GM21576 (cell line): ENCODE measurements at regions not wholly inside any gene's neighbourhood (a gene's known extent, or its start where the extent isn't known, plus 50 kb on each side); places are given as distances from the start of the nearest gene placed in this dataset.

Source experiments
- ATAC-seq: cut with Tn5 transposase; IDR thresholded peaks from one replicate; pipeline ENCODE4 v1.9.1; 2021; ENCODE audit warnings: mild to moderate bottlenecking, moderate library complexity; ENCODE audit not compliant: unreplicated experiment

GRCh38 chr20:23153696-23154341 is 67.7 kb upstream of the CD93 start:
- no peak for ATAC-seq

- ATAC-seq, result no peak
Observed at GRCh38 chr20:23152902-23153301, 66.8 kb upstream of the CD93 start.

DNA sequence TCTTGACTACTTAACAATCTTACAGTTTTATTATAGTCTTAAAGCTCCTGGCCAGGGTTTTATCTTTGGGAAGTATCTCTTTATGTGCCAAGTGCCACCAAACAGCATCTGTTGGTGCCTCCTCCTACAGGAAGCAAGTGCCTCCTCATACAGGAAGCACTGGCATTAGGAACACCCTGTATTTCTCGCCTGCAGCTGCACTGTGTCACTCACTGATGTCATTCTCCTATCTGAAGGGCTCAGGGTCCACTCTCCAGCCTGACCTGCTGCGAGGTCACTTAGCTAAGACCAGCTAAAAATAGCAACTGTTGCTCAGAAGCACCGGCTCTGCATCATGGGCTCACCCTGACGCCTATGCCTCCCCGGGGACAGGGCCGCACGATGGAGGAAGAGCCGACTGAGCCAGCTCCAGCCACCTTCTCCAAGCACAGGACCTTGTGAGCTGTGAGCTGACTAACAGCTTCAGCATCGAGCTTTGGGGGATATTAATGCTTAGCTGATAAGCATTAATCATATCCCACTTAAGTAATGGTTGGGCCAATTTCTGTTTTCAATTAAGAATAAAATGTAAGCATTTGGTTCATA is 66.3 kb upstream of the CD93 start:
- ATAC-seq, result no peak

DNA sequence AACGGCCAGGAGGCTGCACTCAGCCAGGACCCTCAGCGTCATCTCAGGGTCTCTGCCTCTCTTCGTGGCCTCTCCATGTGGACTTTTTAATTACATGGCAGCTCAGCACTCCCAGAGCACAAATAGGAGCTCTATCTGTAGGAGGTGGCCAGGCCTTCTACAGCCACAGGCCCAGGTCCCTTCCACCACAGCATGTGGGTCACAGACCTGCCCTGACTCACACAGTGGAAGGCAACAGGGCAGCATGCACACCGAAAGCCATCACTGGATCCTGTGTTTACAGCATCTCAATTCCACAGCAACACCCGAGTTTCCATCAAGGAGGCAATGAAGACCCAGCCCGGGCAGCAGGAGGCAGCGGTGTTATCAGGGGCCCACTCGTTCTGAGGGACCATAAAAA is 65.8 kb upstream of the CD93 start:
- no peak for ATAC-seq

GRCh38 chr20:23151008-23151703 is 65.0 kb upstream of the CD93 start:
- ATAC-seq, result no peak

GRCh38 chr20:23150304-23151007 is 64.3 kb upstream of the CD93 start:
- no peak for ATAC-seq

DNA sequence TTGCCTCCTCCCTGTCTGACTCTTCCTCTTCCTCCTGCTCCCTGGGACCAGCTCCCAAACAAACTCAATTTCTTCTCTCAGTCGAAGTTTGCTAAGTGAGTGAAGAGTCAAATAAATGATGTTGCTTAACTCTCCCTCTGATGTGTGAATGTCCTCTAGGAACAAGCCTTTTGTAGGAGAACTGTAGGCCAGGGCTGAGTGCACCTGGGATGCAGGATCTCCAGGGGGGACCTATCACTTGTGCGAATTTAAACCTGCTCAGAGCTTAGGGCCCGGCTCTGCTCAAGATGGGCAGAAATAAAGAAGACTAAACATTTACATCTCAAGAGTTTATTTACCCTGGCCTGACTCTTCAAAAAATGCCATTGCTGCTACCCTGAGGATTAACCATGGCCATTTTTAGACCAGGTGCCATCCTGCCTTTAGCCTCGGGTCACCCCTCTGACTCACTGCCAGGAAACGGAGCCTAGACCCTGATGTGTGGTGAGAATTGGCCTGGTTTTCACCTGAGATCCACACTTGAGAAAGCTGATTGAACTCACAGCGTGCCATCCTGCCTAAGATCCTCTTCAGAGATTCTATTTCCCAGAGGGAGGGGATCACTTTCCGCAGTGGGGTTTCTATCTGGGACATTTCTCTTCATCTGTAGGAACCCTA is 63.6 kb upstream of the CD93 start:
- no peak for ATAC-seq

DNA sequence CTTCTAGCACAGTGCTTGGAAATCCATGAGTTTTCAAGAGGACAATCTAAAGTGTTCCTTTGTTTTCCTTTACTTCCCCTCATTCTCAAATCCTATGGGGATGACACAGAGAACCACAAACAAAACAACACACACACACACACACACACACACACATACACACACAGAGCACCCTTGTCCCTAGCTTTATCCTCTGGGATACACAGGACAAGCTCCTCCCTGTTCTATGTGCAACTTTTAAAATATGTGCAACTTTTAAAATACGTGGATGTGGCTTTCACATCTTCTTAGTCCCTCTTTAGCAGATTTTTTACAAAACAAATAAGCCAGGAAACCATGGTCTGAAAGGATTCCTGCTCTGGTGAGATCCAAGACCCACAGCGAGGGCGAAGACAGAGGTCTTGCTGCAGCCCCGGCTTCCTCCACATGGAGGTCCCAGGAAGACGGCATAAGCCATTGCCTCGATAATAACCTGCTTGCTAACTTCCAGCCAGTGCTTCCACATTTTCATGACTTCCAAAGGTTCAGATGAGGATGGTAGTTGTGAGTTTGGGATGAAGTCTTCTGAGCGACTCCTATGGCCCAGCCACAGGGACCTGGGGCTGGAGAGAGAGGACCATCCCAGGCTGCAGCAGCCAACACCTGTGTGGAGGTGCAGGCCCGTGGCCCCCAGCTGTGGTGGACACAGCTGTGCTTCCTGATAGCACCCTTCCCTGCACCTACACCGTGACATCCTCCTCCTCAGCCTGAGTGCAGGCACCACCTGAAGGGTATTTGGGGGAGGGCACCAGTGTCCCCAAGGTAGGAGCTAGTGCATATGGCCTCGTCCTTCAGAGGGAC is 62.8 kb upstream of the CD93 start:
- ATAC-seq, result no peak

DNA sequence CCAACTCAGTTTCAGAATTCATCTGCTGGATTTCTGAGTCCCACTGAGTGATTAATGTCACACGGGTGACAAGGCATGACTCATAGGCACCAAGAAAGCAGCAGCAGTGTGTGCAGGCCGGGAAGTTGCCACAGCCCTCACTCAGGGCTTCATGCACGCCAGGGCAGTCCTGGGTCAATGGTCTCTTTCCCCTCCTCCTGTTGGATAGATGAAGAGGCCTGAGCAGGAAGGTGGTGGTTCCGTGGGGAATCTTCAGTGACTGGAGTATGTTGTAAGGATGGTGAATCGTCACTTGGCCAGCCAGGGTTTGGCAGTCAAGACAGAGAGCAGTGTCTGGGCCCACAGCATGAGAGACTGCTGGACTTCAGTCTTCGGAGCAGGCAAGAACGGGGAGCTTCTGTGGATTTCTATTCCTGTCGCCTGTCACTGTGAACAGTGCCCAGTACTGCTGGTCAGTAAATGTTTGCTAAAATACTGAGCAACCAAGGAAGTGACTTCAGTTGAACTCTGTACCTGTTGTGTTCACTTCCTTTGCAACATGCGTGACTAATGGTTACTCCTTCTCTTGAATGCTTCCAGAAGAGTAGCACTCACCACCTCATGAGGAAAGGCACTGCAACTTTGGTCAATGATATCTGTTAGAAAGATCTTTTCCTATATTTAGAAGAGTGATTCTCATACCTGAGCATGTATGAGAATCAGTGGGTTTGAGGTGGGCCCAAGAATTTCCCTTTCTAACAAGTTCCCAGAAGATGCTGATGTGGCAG is 62.0 kb upstream of the CD93 start:
- peak; percentile 57 for ATAC-seq

DNA sequence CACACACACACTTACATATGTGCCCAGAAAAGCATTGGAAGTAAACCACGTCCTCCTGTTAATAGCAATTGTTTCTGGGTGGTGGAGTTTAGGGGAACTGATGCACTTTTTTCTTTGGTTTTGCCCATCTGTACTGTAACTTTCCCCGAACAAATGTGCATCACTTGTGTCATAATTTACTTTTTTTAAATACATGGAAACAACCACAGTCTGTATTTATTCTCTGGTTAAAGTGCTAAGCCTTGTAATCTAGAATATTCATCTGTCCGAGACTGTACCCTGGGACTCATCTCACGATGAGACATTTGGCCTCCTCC is 61.5 kb upstream of the CD93 start:
- ATAC-seq, result no peak

DNA sequence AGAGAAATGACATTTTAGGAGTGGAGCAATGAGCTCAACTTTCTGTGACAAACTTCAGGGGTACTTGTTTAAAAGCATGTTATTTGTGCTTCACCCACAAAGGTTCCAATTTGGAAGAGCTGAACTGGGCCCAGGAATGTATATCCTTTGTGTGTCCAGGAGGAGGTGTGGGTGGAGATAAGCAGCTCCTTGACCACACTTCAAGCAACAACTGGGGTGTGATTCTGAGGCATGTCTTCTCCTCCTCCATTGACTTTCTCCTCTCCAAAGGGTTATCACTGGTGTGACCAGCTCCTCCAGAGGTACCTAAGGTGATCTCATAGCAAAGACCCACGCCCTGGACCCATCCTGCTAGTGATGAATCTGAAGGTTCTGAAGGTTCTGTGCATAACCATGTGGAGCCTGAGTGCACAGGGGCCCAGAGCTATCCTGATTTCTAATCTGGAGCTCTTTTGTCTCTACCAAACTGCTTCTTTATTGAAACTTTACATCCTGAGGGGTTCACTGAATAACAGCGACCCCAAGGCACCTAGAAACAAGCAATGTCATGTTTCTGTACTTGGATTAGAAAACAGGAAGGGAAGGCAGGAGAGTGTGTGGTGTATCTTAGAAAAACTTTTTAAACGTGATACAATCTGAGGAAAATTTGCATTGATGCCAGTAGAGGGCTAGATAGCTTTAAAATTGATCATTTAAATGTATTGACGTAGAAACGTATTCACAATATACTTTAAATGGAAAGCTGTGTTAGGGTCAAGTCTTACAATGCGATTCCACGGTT is 60.9 kb upstream of the CD93 start:
- ATAC-seq, result no peak

GRCh38 chr20:23146181-23146580 is 60.1 kb upstream of the CD93 start:
- no peak for ATAC-seq

DNA sequence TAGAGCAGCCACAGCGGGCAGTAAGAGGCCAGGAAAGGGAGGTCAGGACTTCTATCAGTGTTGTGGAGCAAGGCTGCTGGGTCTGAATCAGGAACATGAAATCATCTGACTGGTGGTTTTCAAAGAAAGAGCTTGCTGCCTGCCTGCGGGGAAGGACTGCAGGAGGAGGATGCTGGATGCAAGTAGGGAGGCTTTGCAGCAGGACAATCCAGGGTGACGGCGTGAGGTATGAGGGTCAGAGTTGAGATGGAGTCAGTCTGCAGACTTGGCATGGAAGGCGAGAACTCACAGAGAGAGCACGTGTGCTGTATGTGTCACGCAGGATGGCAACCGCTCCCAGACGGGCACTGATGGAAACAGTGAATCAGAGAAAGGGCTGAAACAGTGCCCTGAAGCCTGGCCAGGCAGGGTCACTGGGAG is 59.2 kb upstream of the CD93 start:
- no peak for ATAC-seq

DNA sequence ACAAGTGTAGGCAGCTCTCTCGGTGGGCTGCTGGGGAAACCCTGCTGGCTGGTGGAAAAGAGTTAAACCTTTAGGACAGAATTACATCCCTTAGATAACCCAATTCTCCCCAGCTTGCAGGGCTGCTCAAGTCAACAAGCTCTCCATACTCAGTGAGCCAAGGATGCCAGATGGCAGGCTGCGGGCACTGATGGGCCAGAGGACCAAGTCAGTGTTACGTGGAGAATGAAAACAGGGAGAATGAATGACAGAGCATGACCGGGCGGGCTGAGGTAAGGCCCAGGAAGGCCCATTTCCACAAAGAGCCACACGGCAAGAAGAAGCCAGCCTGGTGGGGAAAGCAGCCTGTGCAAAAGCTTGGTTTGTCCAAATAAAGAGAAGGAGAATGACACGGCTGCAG is 58.7 kb upstream of the CD93 start:
- ATAC-seq, result no peak

- no peak for ATAC-seq
Observed at GRCh38 chr20:23143986-23144690, 58.0 kb upstream of the CD93 start.

- no peak for ATAC-seq
Observed at GRCh38 chr20:23143098-23143497, 57.0 kb upstream of the CD93 start.

GRCh38 chr20:23142162-23143050 is 56.3 kb upstream of the CD93 start:
- peak; percentile 63 for ATAC-seq
